AG09309 (cell line): ENCODE measurements at regions not wholly inside any gene's neighbourhood (a gene's known extent, or its start where the extent isn't known, plus 50 kb on each side); places are given as distances from the start of the nearest gene placed in this dataset.

ENCODE experiments used
- DNase-seq: peaks from one replicate; pipeline ENCODE4 v3.0.0-alpha.2; 2010; ENCODE audit warnings: low read depth
- H3K4me3 ChIP-seq: 2 replicates; pipeline ENCODE4 v1.5.1; 2011; ENCODE audit warnings: mild to moderate bottlenecking, low read depth, low read length, moderate library complexity; ENCODE audit not compliant: control insufficient read depth
- CTCF ChIP-seq: IDR thresholded peaks from 2 replicates; pipeline ENCODE4 v1.5.1; 2011; ENCODE audit warnings: mild to moderate bottlenecking, low read depth, low read length, inconsistent platforms; ENCODE audit not compliant: insufficient read depth, control insufficient read depth; ENCODE audit errors: missing control alignments

GRCh38 chr9:87076825-87077224 lies 129.5 kb upstream of the GAS1 start:
- no peak for DNase-seq
- no peak overlapping the region for H3K4me3 ChIP-seq
- TF ChIP-seq CTCF, result no peak

GRCh38 chr9:87077986-87078385 lies 130.7 kb upstream of the GAS1 start:
- H3K4me3 ChIP-seq, result no peak overlapping the region
- TF ChIP-seq CTCF, result no peak
- DNase-seq, result no peak

- no peak for DNase-seq
- H3K4me3 ChIP-seq, result no peak overlapping the region
- no peak for TF ChIP-seq CTCF
Measured at GRCh38 chr9:87080512-87081264, 133.4 kb upstream of the GAS1 start.

- no peak for TF ChIP-seq CTCF
- no peak overlapping the region for H3K4me3 ChIP-seq
- no peak for DNase-seq
Measured at GRCh38 chr9:87081503-87081902, 134.2 kb upstream of the GAS1 start.

- DNase-seq, result no peak
- no peak overlapping the region for H3K4me3 ChIP-seq
- TF ChIP-seq CTCF, result no peak
Measured at GRCh38 chr9:87083986-87084385, 136.7 kb upstream of the GAS1 start.

- H3K4me3 ChIP-seq, result no peak overlapping the region
Measured at GRCh38 chr9:87084407-87084806, 137.1 kb upstream of the GAS1 start.

More at GRCh38 chr9:87084407-87084806, 137.1 kb upstream of the GAS1 start:
- no peak for DNase-seq
- TF ChIP-seq CTCF, result no peak
